GM18511 (cell line): ENCODE measurements at regions not wholly inside any gene's neighbourhood (a gene's known extent, or its start where the extent isn't known, plus 50 kb on each side); places are given as distances from the start of the nearest gene placed in this dataset.

Experiments
- ATAC-seq: cut with Tn5 transposase; IDR thresholded peaks from one replicate; pipeline ENCODE4 v1.9.1; 2021; ENCODE audit warnings: mild to moderate bottlenecking, moderate library complexity; ENCODE audit not compliant: unreplicated experiment

GRCh38 chr1:91152331-91152730, 130.5 kb upstream of the ZNF644 start:
- no peak for ATAC-seq

GRCh38 chr1:91151702-91152101, 129.9 kb upstream of the ZNF644 start:
- ATAC-seq = no peak

GRCh38 chr1:91148641-91149069, 126.8 kb upstream of the ZNF644 start:
- no peak for ATAC-seq

GRCh38 chr1:91141858-91142257, 120.0 kb upstream of the ZNF644 start:
- no peak for ATAC-seq

GRCh38 chr1:91138959-91139358, 117.1 kb upstream of the ZNF644 start:
- no peak for ATAC-seq

- ATAC-seq = no peak
These were observed 115.5 kb upstream of the ZNF644 start for GRCh38 chr1:91137173-91137852.

- no peak for ATAC-seq
These were observed 114.0 kb upstream of the ZNF644 start for GRCh38 chr1:91135799-91136198.

- ATAC-seq = no peak
These were observed 111.4 kb upstream of the ZNF644 start for GRCh38 chr1:91133248-91133647.

GRCh38 chr1:91130256-91130985, 108.6 kb upstream of the ZNF644 start:
- no peak for ATAC-seq

GRCh38 chr1:91129458-91129857, 107.6 kb upstream of the ZNF644 start:
- ATAC-seq = no peak

GRCh38 chr1:91129017-91129416, 107.2 kb upstream of the ZNF644 start:
- ATAC-seq = no peak

- ATAC-seq = no peak
These were observed 103.2 kb upstream of the ZNF644 start for GRCh38 chr1:91124989-91125417.

GRCh38 chr1:91124290-91124985, 102.6 kb upstream of the ZNF644 start:
- ATAC-seq = no peak

GRCh38 chr1:91123773-91124172, 101.9 kb upstream of the ZNF644 start:
- no peak for ATAC-seq

- ATAC-seq = no peak
These were observed 101.5 kb upstream of the ZNF644 start for GRCh38 chr1:91123319-91123718.

- ATAC-seq = no peak
These were observed 100.4 kb upstream of the ZNF644 start for GRCh38 chr1:91122106-91122717.

GRCh38 chr1:91121366-91121765, 99.5 kb upstream of the ZNF644 start:
- no peak for ATAC-seq

GRCh38 chr1:91120936-91121335, 99.1 kb upstream of the ZNF644 start:
- ATAC-seq = no peak

GRCh38 chr1:91120421-91120820, 98.6 kb upstream of the ZNF644 start:
- ATAC-seq = no peak

- ATAC-seq = no peak
These were observed 82.9 kb upstream of the ZNF644 start for GRCh38 chr1:91104712-91105111.

- ATAC-seq = no peak
These were observed 79.5 kb upstream of the ZNF644 start for GRCh38 chr1:91101328-91101727.
